ENCODE measurements at regions not wholly inside any gene's neighbourhood (a gene's known extent, or its start where the extent isn't known, plus 50 kb on each side); places are given as distances from the start of the nearest gene placed in this dataset.

DNA sequence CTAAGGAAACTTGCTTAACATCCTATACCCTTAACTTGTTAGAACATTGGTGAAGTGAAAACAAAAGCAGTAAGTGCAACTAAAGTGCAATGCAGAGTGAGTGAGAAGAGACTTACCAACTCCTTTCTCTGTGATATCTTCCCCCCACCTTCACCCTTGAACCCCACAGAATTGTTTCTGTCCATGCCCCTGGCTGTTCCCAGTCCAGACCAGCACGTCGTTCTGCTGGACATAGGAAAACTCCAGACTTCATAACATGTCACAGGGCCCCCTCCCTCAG, 91.9 kb downstream of the DAD1 start:
- no peak overlapping the region for H3K4me3 ChIP-seq (replicated peaks in 1 of 3; ENCODE audit: low read depth in 2 of 3, low read length in 3 of 3)
- Mint-ChIP-seq H3K4me3 (no peak overlapping the region), H3K4me1 (no peaks in the 10 kb centered on the region), H3K36me3 (no peaks in the 10 kb centered on the region), H3K9me3 (peaks cover 0 to 3% (median 0%) of the 10 kb centered on the region in 7 donors), H3K27ac (no peak overlapping the region), H3K27me3 (ENCODE audit: low read depth in 3 of 3) (peaks cover 2 to 4% (median 2%) of the 10 kb centered on the region in 3 donors)
- no peaks in the 10 kb centered on the region for H4K20me1 ChIP-seq (ENCODE audit: insufficient read depth, low read length)
- H3K79me2 ChIP-seq (ENCODE audit: insufficient read depth, low read length), result no peaks in the 10 kb centered on the region
- no peaks in the 10 kb centered on the region for H3K36me3 ChIP-seq (replicated peaks in 1 of 2; ENCODE audit: control insufficient read depth in 1 of 2, insufficient read depth in 2 of 2, low read length in 2 of 2)
- WGBS (ENCODE audit: insufficient coverage), result no CpG with 5 or more reads among the region's 2 CpGs
- no peak overlapping the region for H3K27ac ChIP-seq (ENCODE audit: low read depth in 1 of 2, low read length in 2 of 2)
- intact Hi-C loops (cut with micrococcal nuclease), result no loop called here
- no peak overlapping the region for H2AFZ ChIP-seq (ENCODE audit: insufficient read depth, low read depth, low read length, poor library complexity, severe bottlenecking)
- no peak for DNase-seq
- H3K4me2 ChIP-seq (replicated peaks; ENCODE audit: extremely low read depth, low read length, poor library complexity, severe bottlenecking), result no peak overlapping the region
- no peaks in the 10 kb centered on the region for H3K9me3 ChIP-seq (replicated peaks in 1 of 2; ENCODE audit: control insufficient read depth in 1 of 2, insufficient read depth in 1 of 2, low read length in 2 of 2)
- TF ChIP-seq CTCF (IDR thresholded peaks at IDR 0.05), result no peak
- H3K27me3 ChIP-seq (ENCODE audit: control insufficient read depth in 2 of 2, insufficient read depth in 2 of 2, low read length in 2 of 2), result no peaks in the 10 kb centered on the region
- H3K4me1 ChIP-seq (ENCODE audit: control insufficient read depth in 1 of 2, insufficient read depth in 2 of 2, low read length in 2 of 2), result no peaks in the 10 kb centered on the region
- no peak overlapping the region for H3K9ac ChIP-seq (ENCODE audit: insufficient read depth, low read length, poor library complexity, severe bottlenecking)

GRCh38 chr14:22494486-22495135, 94.4 kb downstream of the DAD1 start:
- Histone ChIP-seq H3K9ac (ENCODE audit: insufficient read depth, low read length, poor library complexity, severe bottlenecking) (no peak overlapping the region), H3K27ac (ENCODE audit: low read depth in 1 of 2, low read length in 2 of 2) (no peak overlapping the region), H4K20me1 (ENCODE audit: insufficient read depth, low read length) (no peaks in the 10 kb centered on the region), H3K79me2 (ENCODE audit: insufficient read depth, low read length) (no peaks in the 10 kb centered on the region), H3K4me3 (replicated peaks in 1 of 3; ENCODE audit: low read depth in 2 of 3, low read length in 3 of 3) (no peak overlapping the region), H3K36me3 (replicated peaks in 1 of 2; ENCODE audit: control insufficient read depth in 1 of 2, insufficient read depth in 2 of 2, low read length in 2 of 2) (no peaks in the 10 kb centered on the region), H3K4me2 (replicated peaks; ENCODE audit: extremely low read depth, low read length, poor library complexity, severe bottlenecking) (no peak overlapping the region), H2AFZ (ENCODE audit: insufficient read depth, low read depth, low read length, poor library complexity, severe bottlenecking) (no peak overlapping the region), H3K9me3 (replicated peaks in 1 of 2; ENCODE audit: control insufficient read depth in 1 of 2, insufficient read depth in 1 of 2, low read length in 2 of 2) (no peaks in the 10 kb centered on the region), H3K27me3 (ENCODE audit: control insufficient read depth in 2 of 2, insufficient read depth in 2 of 2, low read length in 2 of 2) (no peaks in the 10 kb centered on the region), H3K4me1 (ENCODE audit: control insufficient read depth in 1 of 2, insufficient read depth in 2 of 2, low read length in 2 of 2) (no peaks in the 10 kb centered on the region)
- Mint-ChIP-seq H3K9me3 (peaks cover 0 to 3% (median 0%) of the 10 kb centered on the region in 7 donors), H3K27me3 (ENCODE audit: low read depth in 3 of 3) (peaks cover 2 to 6% (median 2%) of the 10 kb centered on the region in 3 donors), H3K4me1 (no peaks in the 10 kb centered on the region), H3K36me3 (no peaks in the 10 kb centered on the region), H3K4me3 (no peak overlapping the region), H3K27ac (no peak overlapping the region)
- WGBS (ENCODE audit: insufficient coverage), result no CpG with 5 or more reads among the region's 5 CpGs
- intact Hi-C loops (cut with micrococcal nuclease), result no loop called here
- TF ChIP-seq CTCF (IDR thresholded peaks at IDR 0.05), result no peak
- DNase-seq, result no peak

All from CD14-positive monocyte (primary cell).